Endothelial cell of hepatic sinusoid (primary cell): ENCODE measurements at regions not wholly inside any gene's neighbourhood (a gene's known extent, or its start where the extent isn't known, plus 50 kb on each side); places are given as distances from the start of the nearest gene placed in this dataset.

Experiments used
- in situ Hi-C: cut with HindIII; loops from 2 replicates; pipeline ENCODE4 v1.10.0; 2017; ENCODE audit warnings: low sequenced_read_pairs

- in situ Hi-C loops: no loop called here
Measured at GRCh38 chr12:124420041-124420995, 125.4 kb downstream of the RFLNA start.

- in situ Hi-C loops: no loop called here
Measured at GRCh38 chr12:124419292-124420040, 124.6 kb downstream of the RFLNA start.

- in situ Hi-C loops: no loop called here
Measured at GRCh38 chr12:124418791-124419190, 123.9 kb downstream of the RFLNA start.

- in situ Hi-C loops: no loop called here
Measured at GRCh38 chr12:124418156-124418555, 123.3 kb downstream of the RFLNA start.

- in situ Hi-C loops: no loop called here
Measured at GRCh38 chr12:124416516-124417395, 121.9 kb downstream of the RFLNA start.

GRCh38 chr12:124415064-124415463 lies 120.2 kb downstream of the RFLNA start:
- in situ Hi-C loops: no loop called here

GRCh38 chr12:124413915-124414314 lies 119.0 kb downstream of the RFLNA start:
- in situ Hi-C loops: loop anchor here (5.0 kb wide), 2 partner anchors 47 to 318 kb away; no protein-coding TSS in a partner anchor

- in situ Hi-C loops: loop anchor here (5.0 kb wide), 2 partner anchors 46 to 319 kb away; no protein-coding TSS in a partner anchor
Measured at GRCh38 chr12:124413401-124413800, 118.5 kb downstream of the RFLNA start.

- in situ Hi-C loops: loop anchor here (5.0 kb wide), 2 partner anchors 45 to 320 kb away; no protein-coding TSS in a partner anchor
Measured at GRCh38 chr12:124412646-124413015, 117.7 kb downstream of the RFLNA start.

- in situ Hi-C loops: loop anchor here (5.0 kb wide), 2 partner anchors 45 to 320 kb away; no protein-coding TSS in a partner anchor
Measured at GRCh38 chr12:124411953-124412645, 117.2 kb downstream of the RFLNA start.

- in situ Hi-C loops: loop anchor here (5.0 kb wide), 2 partner anchors 44 to 321 kb away; no protein-coding TSS in a partner anchor
Measured at GRCh38 chr12:124411281-124411878, 116.5 kb downstream of the RFLNA start.

GRCh38 chr12:124410354-124411175 lies 115.7 kb downstream of the RFLNA start:
- in situ Hi-C loops: loop anchor here (5.0 kb wide), 2 partner anchors 43 to 322 kb away; no protein-coding TSS in a partner anchor

GRCh38 chr12:124408822-124409517 lies 114.1 kb downstream of the RFLNA start:
- in situ Hi-C loops: no loop called here

- in situ Hi-C loops: no loop called here
Measured at GRCh38 chr12:124407074-124407473, 112.2 kb downstream of the RFLNA start.

GRCh38 chr12:124406043-124406442 lies 111.2 kb downstream of the RFLNA start:
- in situ Hi-C loops: no loop called here

GRCh38 chr12:124405592-124405991 lies 110.7 kb downstream of the RFLNA start:
- in situ Hi-C loops: no loop called here

- in situ Hi-C loops: no loop called here
Measured at GRCh38 chr12:124405151-124405550, 110.3 kb downstream of the RFLNA start.
